HG03196 (cell line): ENCODE measurements at regions not wholly inside any gene's neighbourhood (a gene's known extent, or its start where the extent isn't known, plus 50 kb on each side); places are given as distances from the start of the nearest gene placed in this dataset.
"Not testable (repeated sequence)": the region's sequence is repeated elsewhere in the genome, so short reads cannot be mapped to it uniquely, and the experiment has no call there.

Experiments
- ATAC-seq: cut with Tn5 transposase; IDR thresholded peaks from one replicate; pipeline ENCODE4 v1.9.1; 2021; ENCODE audit not compliant: unreplicated experiment

GRCh38 chrX:46367491-46367890 is 177.7 kb downstream of the ZNF674 start:
- ATAC-seq = no peak

- no peak for ATAC-seq
Measured at GRCh38 chrX:46366381-46367207, 178.6 kb downstream of the ZNF674 start.

- no peak for ATAC-seq
Measured at GRCh38 chrX:46354481-46354880, 190.7 kb downstream of the ZNF674 start.

- no peak for ATAC-seq
Measured at GRCh38 chrX:46341767-46342322, 203.4 kb downstream of the ZNF674 start.

GRCh38 chrX:46340696-46341095 is 204.5 kb downstream of the ZNF674 start:
- ATAC-seq = no peak

GRCh38 chrX:46333550-46333949 is 211.7 kb downstream of the ZNF674 start:
- ATAC-seq = no peak

GRCh38 chrX:46330981-46331380 is 214.2 kb downstream of the ZNF674 start:
- no peak for ATAC-seq

- ATAC-seq = no peak
Measured at GRCh38 chrX:46330513-46330912, 214.7 kb downstream of the ZNF674 start.

- no peak for ATAC-seq
Measured at GRCh38 chrX:46328133-46328532, 217.1 kb downstream of the ZNF674 start.

- ATAC-seq = no peak
Measured at GRCh38 chrX:46327566-46328115, 217.6 kb downstream of the ZNF674 start.

GRCh38 chrX:46326161-46326560 is 219.1 kb downstream of the ZNF674 start:
- no peak for ATAC-seq

- ATAC-seq = no peak
Measured at GRCh38 chrX:46325312-46325877, 219.8 kb downstream of the ZNF674 start.

GRCh38 chrX:46324166-46324565 is 221.1 kb downstream of the ZNF674 start:
- ATAC-seq = no peak

- not testable (repeated sequence) for ATAC-seq
Measured at GRCh38 chrX:46322929-46323328, 222.3 kb downstream of the ZNF674 start.

GRCh38 chrX:46321676-46322075 is 223.5 kb downstream of the ZNF674 start:
- no peak for ATAC-seq

GRCh38 chrX:46319750-46320149 is 225.5 kb downstream of the ZNF674 start:
- no peak for ATAC-seq

GRCh38 chrX:46318551-46318950 is 226.7 kb downstream of the ZNF674 start:
- no peak for ATAC-seq

GRCh38 chrX:46317163-46317562 is 228.1 kb downstream of the ZNF674 start:
- no peak for ATAC-seq

- ATAC-seq = no peak
Measured at GRCh38 chrX:46311581-46312120, 233.6 kb downstream of the ZNF674 start.

GRCh38 chrX:46310815-46311497 is 234.3 kb downstream of the ZNF674 start:
- ATAC-seq = no peak

- no peak for ATAC-seq
Measured at GRCh38 chrX:46308110-46308509, 237.1 kb downstream of the ZNF674 start.
